ENCODE measurements at regions not wholly inside any gene's neighbourhood (a gene's known extent, or its start where the extent isn't known, plus 50 kb on each side); places are given as distances from the start of the nearest gene placed in this dataset.

DNA sequence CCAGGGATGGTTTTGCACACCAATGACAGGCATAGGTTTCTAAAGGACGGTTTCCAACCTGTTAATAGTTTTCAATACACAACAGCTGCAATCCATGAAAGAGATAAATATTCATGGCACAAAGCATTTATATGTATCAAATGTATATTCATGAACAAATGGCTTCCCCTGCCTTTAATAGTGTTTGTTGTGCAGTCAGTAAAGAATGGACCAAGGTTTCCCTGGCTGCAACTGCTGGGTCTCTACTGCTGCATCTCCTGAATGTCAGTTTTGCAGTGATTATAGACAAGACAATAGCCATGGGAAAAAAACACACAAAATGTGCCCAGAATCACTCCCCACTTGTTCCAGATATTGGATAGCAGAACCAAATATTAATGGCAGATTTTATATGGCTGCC, 284.1 kb downstream of the BTG1 start:
- TF ChIP-seq POLR2A (IDR thresholded peaks at IDR 0.05) (no peak), CTCF (IDR thresholded peaks at IDR 0.05) (no peak)
